ENCODE measurements at regions not wholly inside any gene's neighbourhood (a gene's known extent, or its start where the extent isn't known, plus 50 kb on each side); places are given as distances from the start of the nearest gene placed in this dataset.

- Histone ChIP-seq H3K9me3 (ENCODE audit: control insufficient read depth, low read length) (no peaks in the 10 kb centered on the region), H3K4me1 (ENCODE audit: control insufficient read depth, insufficient read depth, low read depth, low read length) (peaks cover 7% of the 10 kb centered on the region), H3K27me3 (ENCODE audit: control insufficient read depth in 1 of 2, insufficient read depth in 1 of 2, low read length in 2 of 2) (no peaks in the 10 kb centered on the region), H2BK12ac (ENCODE audit: low read length in 2 of 2) (no peak overlapping the region), H3K36me3 (ENCODE audit: control insufficient read depth in 1 of 2, insufficient read depth in 2 of 2, low read depth in 1 of 2, low read length in 2 of 2) (no peaks in the 10 kb centered on the region), H3K18ac (ENCODE audit: low read depth in 1 of 2, low read length in 2 of 2) (no peak overlapping the region), H4K91ac (ENCODE audit: low read length) (no peak overlapping the region), H3K14ac (ENCODE audit: low read length in 2 of 2) (no peak overlapping the region), H3K4me3 (ENCODE audit: insufficient read depth in 1 of 2, low read depth in 1 of 2, low read length in 2 of 2) (no peak overlapping the region), H3K23ac (ENCODE audit: low read length in 2 of 2) (no peak overlapping the region), H4K8ac (ENCODE audit: low read length) (no peak overlapping the region), H3K79me1 (replicated peaks; ENCODE audit: low read length, poor library complexity, severe bottlenecking) (no peaks in the 10 kb centered on the region), H2BK120ac (ENCODE audit: low read depth, low read length) (no peak overlapping the region), H2AK5ac (ENCODE audit: low read length, severe bottlenecking) (no peak overlapping the region), H2AFZ (ENCODE audit: low read depth, low read length) (no peak overlapping the region), H3K27ac (ENCODE audit: low read length, poor library complexity, severe bottlenecking) (no peak overlapping the region), H2BK15ac (ENCODE audit: low read depth, poor library complexity, severe bottlenecking) (no peak overlapping the region), H3K4me2 (ENCODE audit: low read length, poor library complexity, severe bottlenecking) (no peak overlapping the region), H3K9ac (ENCODE audit: low read length) (no peak overlapping the region), H3K4ac (ENCODE audit: low read depth in 1 of 2, low read length in 2 of 2) (no peak overlapping the region), H2BK5ac (ENCODE audit: low read depth, low read length, poor library complexity, severe bottlenecking) (no peak overlapping the region)
- 87% methylated on average over 6 of the region's 6 CpGs for WGBS
- DNase-seq: no peak
These were observed 187.2 kb upstream of the CXCL12 start for GRCh38 chr10:44572146-44572545.

- Histone ChIP-seq H3K4me1 (ENCODE audit: control insufficient read depth, insufficient read depth, low read depth, low read length) (peaks cover 7% of the 10 kb centered on the region), H3K9ac (ENCODE audit: low read length) (no peak overlapping the region), H2BK15ac (ENCODE audit: low read depth, poor library complexity, severe bottlenecking) (no peak overlapping the region), H3K27me3 (ENCODE audit: control insufficient read depth in 1 of 2, insufficient read depth in 1 of 2, low read length in 2 of 2) (no peaks in the 10 kb centered on the region), H2AK5ac (ENCODE audit: low read length, severe bottlenecking) (no peak overlapping the region), H3K4me2 (ENCODE audit: low read length, poor library complexity, severe bottlenecking) (no peak overlapping the region), H2BK120ac (ENCODE audit: low read depth, low read length) (no peak overlapping the region), H4K8ac (ENCODE audit: low read length) (no peak overlapping the region), H3K36me3 (ENCODE audit: control insufficient read depth in 1 of 2, insufficient read depth in 2 of 2, low read depth in 1 of 2, low read length in 2 of 2) (no peaks in the 10 kb centered on the region), H4K91ac (ENCODE audit: low read length) (no peak overlapping the region), H3K27ac (ENCODE audit: low read length, poor library complexity, severe bottlenecking) (no peak overlapping the region), H3K9me3 (ENCODE audit: control insufficient read depth, low read length) (no peaks in the 10 kb centered on the region), H3K4me3 (ENCODE audit: insufficient read depth in 1 of 2, low read depth in 1 of 2, low read length in 2 of 2) (no peak overlapping the region), H3K23ac (ENCODE audit: low read length in 2 of 2) (peak overlapping the region in 1 of 2 experiments; percentile 42), H2BK12ac (ENCODE audit: low read length in 2 of 2) (no peak overlapping the region), H3K18ac (ENCODE audit: low read depth in 1 of 2, low read length in 2 of 2) (no peak overlapping the region), H3K4ac (ENCODE audit: low read depth in 1 of 2, low read length in 2 of 2) (no peak overlapping the region), H3K79me1 (replicated peaks; ENCODE audit: low read length, poor library complexity, severe bottlenecking) (no peaks in the 10 kb centered on the region), H2BK5ac (ENCODE audit: low read depth, low read length, poor library complexity, severe bottlenecking) (no peak overlapping the region), H2AFZ (ENCODE audit: low read depth, low read length) (no peak overlapping the region), H3K14ac (ENCODE audit: low read length in 2 of 2) (no peak overlapping the region)
- DNase-seq: no peak
- 62% methylated on average over 1 of the region's 1 CpG for WGBS
These were observed 188.9 kb upstream of the CXCL12 start for GRCh38 chr10:44573821-44574220.

GRCh38 chr10:44574596-44575480, 189.9 kb upstream of the CXCL12 start:
- no peak overlapping the region for H2AK5ac ChIP-seq (ENCODE audit: low read length, severe bottlenecking)
- no peak overlapping the region for H4K91ac ChIP-seq (ENCODE audit: low read length)
- no peak overlapping the region for H2BK5ac ChIP-seq (ENCODE audit: low read depth, low read length, poor library complexity, severe bottlenecking)
- no peak overlapping the region for H3K23ac ChIP-seq (ENCODE audit: low read length in 2 of 2)
- no peaks in the 10 kb centered on the region for H3K79me1 ChIP-seq (replicated peaks; ENCODE audit: low read length, poor library complexity, severe bottlenecking)
- H4K8ac ChIP-seq (ENCODE audit: low read length): no peak overlapping the region
- H3K36me3 ChIP-seq (ENCODE audit: control insufficient read depth in 1 of 2, insufficient read depth in 2 of 2, low read depth in 1 of 2, low read length in 2 of 2): no peaks in the 10 kb centered on the region
- no peaks in the 10 kb centered on the region for H3K27me3 ChIP-seq (ENCODE audit: control insufficient read depth in 1 of 2, insufficient read depth in 1 of 2, low read length in 2 of 2)
- H3K27ac ChIP-seq (ENCODE audit: low read length, poor library complexity, severe bottlenecking): no peak overlapping the region
- no peak overlapping the region for H2BK15ac ChIP-seq (ENCODE audit: low read depth, poor library complexity, severe bottlenecking)
- H3K4ac ChIP-seq (ENCODE audit: low read depth in 1 of 2, low read length in 2 of 2): no peak overlapping the region
- H3K4me3 ChIP-seq (ENCODE audit: insufficient read depth in 1 of 2, low read depth in 1 of 2, low read length in 2 of 2): no peak overlapping the region
- no peak overlapping the region for H3K18ac ChIP-seq (ENCODE audit: low read depth in 1 of 2, low read length in 2 of 2)
- peak overlapping the region in 1 of 2 experiments; percentile 27 for H3K14ac ChIP-seq (ENCODE audit: low read length in 2 of 2)
- DNase-seq: no peak
- H2BK120ac ChIP-seq (ENCODE audit: low read depth, low read length): no peak overlapping the region
- H3K9me3 ChIP-seq (ENCODE audit: control insufficient read depth, low read length): no peaks in the 10 kb centered on the region
- WGBS: 84% methylated on average over 9 of the region's 10 CpGs
- no peak overlapping the region for H2AFZ ChIP-seq (ENCODE audit: low read depth, low read length)
- no peak overlapping the region for H3K4me2 ChIP-seq (ENCODE audit: low read length, poor library complexity, severe bottlenecking)
- H3K4me1 ChIP-seq (ENCODE audit: control insufficient read depth, insufficient read depth, low read depth, low read length): peaks cover 4% of the 10 kb centered on the region
- H2BK12ac ChIP-seq (ENCODE audit: low read length in 2 of 2): no peak overlapping the region
- H3K9ac ChIP-seq (ENCODE audit: low read length): no peak overlapping the region

- no peak overlapping the region for H3K14ac ChIP-seq (ENCODE audit: low read length in 2 of 2)
- H3K4me2 ChIP-seq (ENCODE audit: low read length, poor library complexity, severe bottlenecking): no peak overlapping the region
- no peak overlapping the region for H2AK5ac ChIP-seq (ENCODE audit: low read length, severe bottlenecking)
- H4K8ac ChIP-seq (ENCODE audit: low read length): no peak overlapping the region
- H3K9me3 ChIP-seq (ENCODE audit: control insufficient read depth, low read length): no peaks in the 10 kb centered on the region
- H4K91ac ChIP-seq (ENCODE audit: low read length): no peak overlapping the region
- no peak overlapping the region for H3K23ac ChIP-seq (ENCODE audit: low read length in 2 of 2)
- H3K27ac ChIP-seq (ENCODE audit: low read length, poor library complexity, severe bottlenecking): no peak overlapping the region
- H2BK120ac ChIP-seq (ENCODE audit: low read depth, low read length): no peak overlapping the region
- H3K9ac ChIP-seq (ENCODE audit: low read length): peak overlapping the region; percentile 93
- no peak overlapping the region for H3K4me3 ChIP-seq (ENCODE audit: insufficient read depth in 1 of 2, low read depth in 1 of 2, low read length in 2 of 2)
- H3K18ac ChIP-seq (ENCODE audit: low read depth in 1 of 2, low read length in 2 of 2): no peak overlapping the region
- H2BK15ac ChIP-seq (ENCODE audit: low read depth, poor library complexity, severe bottlenecking): no peak overlapping the region
- H3K4ac ChIP-seq (ENCODE audit: low read depth in 1 of 2, low read length in 2 of 2): no peak overlapping the region
- WGBS: 91% methylated on average over 18 of the region's 18 CpGs
- no peaks in the 10 kb centered on the region for H3K36me3 ChIP-seq (ENCODE audit: control insufficient read depth in 1 of 2, insufficient read depth in 2 of 2, low read depth in 1 of 2, low read length in 2 of 2)
- no peak for DNase-seq
- no peaks in the 10 kb centered on the region for H3K27me3 ChIP-seq (ENCODE audit: control insufficient read depth in 1 of 2, insufficient read depth in 1 of 2, low read length in 2 of 2)
- H2BK12ac ChIP-seq (ENCODE audit: low read length in 2 of 2): no peak overlapping the region
- H2AFZ ChIP-seq (ENCODE audit: low read depth, low read length): no peak overlapping the region
- H3K4me1 ChIP-seq (ENCODE audit: control insufficient read depth, insufficient read depth, low read depth, low read length): peaks cover 2% of the 10 kb centered on the region
- no peak overlapping the region for H2BK5ac ChIP-seq (ENCODE audit: low read depth, low read length, poor library complexity, severe bottlenecking)
- no peaks in the 10 kb centered on the region for H3K79me1 ChIP-seq (replicated peaks; ENCODE audit: low read length, poor library complexity, severe bottlenecking)
These were observed 190.9 kb upstream of the CXCL12 start for GRCh38 chr10:44575601-44576380.

All from mesenchymal stem cell (in vitro differentiated cells and primary cell).